NCI-H446 (cell line): ENCODE measurements at regions not wholly inside any gene's neighbourhood (a gene's known extent, or its start where the extent isn't known, plus 50 kb on each side); places are given as distances from the start of the nearest gene placed in this dataset.

Experiments used
- DNase-seq, 2 experiments: peaks; one replicate each; lab custom pipeline; 2025; lab: John Stamatoyannopoulos, UW

- no peak for DNase-seq
These were observed 73.1 kb upstream of the KCNA4 start for GRCh38 chr11:30089921-30090320.

- no peak for DNase-seq
These were observed 74.4 kb upstream of the KCNA4 start for GRCh38 chr11:30091246-30091645.

- DNase-seq, result no peak
These were observed 74.9 kb upstream of the KCNA4 start for GRCh38 chr11:30091737-30092136.

- no peak for DNase-seq
These were observed 75.7 kb upstream of the KCNA4 start for GRCh38 chr11:30092518-30092917.

GRCh38 chr11:30100495-30100894 lies 83.7 kb upstream of the KCNA4 start:
- no peak for DNase-seq

- no peak for DNase-seq
These were observed 89.7 kb upstream of the KCNA4 start for GRCh38 chr11:30106222-30107181.

GRCh38 chr11:30107899-30108298 lies 91.1 kb upstream of the KCNA4 start:
- DNase-seq, result no peak

GRCh38 chr11:30109774-30110173 lies 92.9 kb upstream of the KCNA4 start:
- no peak for DNase-seq

- no peak for DNase-seq
These were observed 93.9 kb upstream of the KCNA4 start for GRCh38 chr11:30110691-30111090.

GRCh38 chr11:30111786-30112185 lies 95.0 kb upstream of the KCNA4 start:
- no peak for DNase-seq

- no peak for DNase-seq
These were observed 96.6 kb upstream of the KCNA4 start for GRCh38 chr11:30113326-30113898.

- DNase-seq, result no peak
These were observed 99.7 kb upstream of the KCNA4 start for GRCh38 chr11:30116512-30116911.

GRCh38 chr11:30120045-30120589 lies 103.3 kb upstream of the KCNA4 start:
- DNase-seq, result no peak

GRCh38 chr11:30125456-30125855 lies 105.4 kb upstream of the FSHB start:
- DNase-seq, result no peak

GRCh38 chr11:30128269-30128932 lies 102.4 kb upstream of the FSHB start:
- peak in 1 of 2 experiments; percentile 52 for DNase-seq

- no peak for DNase-seq
These were observed 99.3 kb upstream of the FSHB start for GRCh38 chr11:30131535-30131934.

- DNase-seq, result no peak
These were observed 97.5 kb upstream of the FSHB start for GRCh38 chr11:30133281-30133680.

GRCh38 chr11:30143098-30143705 lies 87.6 kb upstream of the FSHB start:
- peak; percentile 26 to 48 for DNase-seq

- DNase-seq, result no peak
These were observed 83.5 kb upstream of the FSHB start for GRCh38 chr11:30147293-30147692.

- DNase-seq, result no peak
These were observed 80.8 kb upstream of the FSHB start for GRCh38 chr11:30149998-30150397.

- no peak for DNase-seq
These were observed 80.4 kb upstream of the FSHB start for GRCh38 chr11:30150425-30150824.

- DNase-seq, result no peak
These were observed 77.8 kb upstream of the FSHB start for GRCh38 chr11:30153008-30153407.
